GM12865 (cell line): ENCODE measurements at regions not wholly inside any gene's neighbourhood (a gene's known extent, or its start where the extent isn't known, plus 50 kb on each side); places are given as distances from the start of the nearest gene placed in this dataset.
"Not testable (repeated sequence)": the region's sequence is repeated elsewhere in the genome, so short reads cannot be mapped to it uniquely, and the experiment has no call there.

ENCODE experiments used
- DNase-seq: peaks from one replicate; pipeline ENCODE4 v3.0.0; 2010; ENCODE audit warnings: low read depth
- H3K4me3 ChIP-seq: 2 replicates; pipeline ENCODE4 v1.5.1; 2011; ENCODE audit warnings: mild to moderate bottlenecking, low read depth, low read length, control low read depth
- TF ChIP-seq, protein P1 (sequence below): IDR thresholded peaks from 2 replicates; pipeline ENCODE4 v1.5.1; 2011; ENCODE audit warnings: low read length, control low read depth, low read depth, inconsistent platforms; ENCODE audit not compliant: insufficient read depth; ENCODE audit errors: missing control alignments

DNA sequence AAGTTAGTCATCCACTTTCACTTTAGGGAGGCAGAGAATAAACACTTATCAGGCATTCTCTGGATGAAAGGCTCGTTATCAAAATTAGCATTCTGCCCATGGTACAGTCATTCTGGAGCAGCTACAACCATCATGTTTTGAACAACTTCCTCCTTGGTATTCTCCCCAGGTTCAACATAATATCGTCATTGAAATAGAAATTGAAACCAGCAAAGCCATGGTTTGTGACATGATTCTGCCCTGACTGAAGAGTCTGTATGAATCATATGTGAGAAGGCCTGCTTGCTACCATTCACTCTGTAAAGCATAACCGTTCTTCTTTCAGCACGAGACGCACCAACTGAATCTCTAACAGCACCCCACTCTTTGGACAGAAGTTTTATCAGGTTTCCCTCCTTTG lies 127.5 kb upstream of the RADX start:
- DNase-seq, result peak; percentile 77
- peak overlapping the region; percentile 30 for H3K4me3 ChIP-seq
- TF ChIP-seq, protein P1, sequence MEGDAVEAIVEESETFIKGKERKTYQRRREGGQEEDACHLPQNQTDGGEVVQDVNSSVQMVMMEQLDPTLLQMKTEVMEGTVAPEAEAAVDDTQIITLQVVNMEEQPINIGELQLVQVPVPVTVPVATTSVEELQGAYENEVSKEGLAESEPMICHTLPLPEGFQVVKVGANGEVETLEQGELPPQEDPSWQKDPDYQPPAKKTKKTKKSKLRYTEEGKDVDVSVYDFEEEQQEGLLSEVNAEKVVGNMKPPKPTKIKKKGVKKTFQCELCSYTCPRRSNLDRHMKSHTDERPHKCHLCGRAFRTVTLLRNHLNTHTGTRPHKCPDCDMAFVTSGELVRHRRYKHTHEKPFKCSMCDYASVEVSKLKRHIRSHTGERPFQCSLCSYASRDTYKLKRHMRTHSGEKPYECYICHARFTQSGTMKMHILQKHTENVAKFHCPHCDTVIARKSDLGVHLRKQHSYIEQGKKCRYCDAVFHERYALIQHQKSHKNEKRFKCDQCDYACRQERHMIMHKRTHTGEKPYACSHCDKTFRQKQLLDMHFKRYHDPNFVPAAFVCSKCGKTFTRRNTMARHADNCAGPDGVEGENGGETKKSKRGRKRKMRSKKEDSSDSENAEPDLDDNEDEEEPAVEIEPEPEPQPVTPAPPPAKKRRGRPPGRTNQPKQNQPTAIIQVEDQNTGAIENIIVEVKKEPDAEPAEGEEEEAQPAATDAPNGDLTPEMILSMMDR, result no peak

DNA sequence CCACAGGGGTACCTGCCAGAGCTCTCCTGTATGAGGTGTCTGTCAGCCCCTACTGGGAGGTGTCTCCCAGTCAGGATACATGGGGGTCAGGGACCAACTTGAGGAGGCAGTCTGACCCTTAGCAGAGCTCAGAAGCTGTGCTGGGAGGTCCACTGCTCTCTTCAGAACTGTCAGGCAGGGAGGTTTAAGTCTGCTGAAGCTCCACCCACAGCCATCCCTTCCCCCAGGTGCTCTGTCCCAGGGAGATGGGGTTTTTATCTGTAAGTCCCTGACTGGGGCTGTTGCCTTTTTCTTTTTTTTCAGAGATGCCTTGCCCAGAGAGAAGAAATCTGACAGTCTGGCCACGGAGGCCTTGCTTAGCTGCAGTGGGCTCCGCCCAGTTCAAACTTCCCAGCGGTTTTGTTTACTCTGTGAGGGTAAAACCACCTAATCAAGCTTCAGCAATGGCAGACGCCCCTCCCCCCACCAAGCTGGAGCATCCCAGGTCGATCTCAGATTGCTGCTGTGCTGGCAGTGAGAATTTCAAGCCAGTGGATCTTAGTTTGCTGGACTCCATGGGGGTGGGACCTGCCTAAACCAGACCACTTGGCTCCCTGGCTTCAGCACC lies 118.5 kb upstream of the RADX start:
- not testable (repeated sequence) for H3K4me3 ChIP-seq
- DNase-seq, result peak; percentile 18

DNA sequence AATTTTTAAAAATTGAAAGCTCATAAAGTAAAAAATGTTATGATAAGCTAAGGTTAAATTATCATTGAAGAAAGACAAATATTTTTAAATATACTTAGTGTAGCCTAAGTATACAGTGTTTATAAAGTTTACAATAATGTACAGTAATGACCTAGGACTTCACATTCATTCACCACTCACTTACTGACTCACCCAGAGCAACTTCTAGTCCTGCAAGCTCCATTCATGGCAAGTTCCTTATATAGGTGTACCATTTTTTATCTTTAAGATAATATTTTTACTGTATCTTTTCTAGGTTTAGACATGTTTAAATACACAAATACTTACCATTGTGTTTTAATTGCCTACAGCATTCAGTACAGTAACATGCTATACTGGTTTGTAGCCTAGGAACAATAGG lies 112.3 kb upstream of the RADX start:
- no peak overlapping the region for H3K4me3 ChIP-seq
- TF ChIP-seq, protein P1, result no peak
- DNase-seq, result no peak

DNA sequence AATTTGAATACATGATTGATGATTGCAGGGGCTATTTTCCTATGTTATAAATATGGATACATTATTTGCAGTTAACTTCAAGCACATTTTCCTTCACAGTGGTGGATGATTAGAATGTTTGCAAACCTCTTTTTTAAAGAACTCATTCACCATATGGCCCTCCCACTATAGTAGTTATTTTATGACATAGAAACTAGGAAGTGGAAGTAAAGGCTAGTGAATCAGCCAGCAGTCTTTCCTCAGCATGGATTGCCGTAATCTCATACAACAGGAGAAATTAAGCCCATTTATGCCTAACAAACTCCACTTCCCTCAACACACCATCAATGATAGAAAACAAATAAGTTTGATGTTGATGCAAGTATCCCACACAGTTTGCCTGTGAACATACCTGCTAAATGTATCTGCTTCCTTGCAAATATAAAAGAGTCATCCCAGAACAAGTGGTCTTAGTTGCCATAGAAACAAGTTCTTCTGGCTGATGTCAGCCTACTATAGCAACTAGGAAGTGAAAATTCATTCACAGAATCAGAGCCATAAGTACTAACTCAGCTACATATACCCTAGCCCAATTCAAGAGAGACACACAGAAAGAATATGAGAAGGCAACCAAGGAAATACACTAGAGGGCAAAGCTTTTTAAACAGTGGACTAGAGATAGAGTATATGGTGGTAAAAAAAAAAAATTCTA lies 100.9 kb upstream of the RADX start:
- peak; percentile 2 for DNase-seq
- TF ChIP-seq, protein P1, result no peak
- no peak overlapping the region for H3K4me3 ChIP-seq
